Progenitor cell of endocrine pancreas (in vitro differentiated cells): ENCODE measurements at regions not wholly inside any gene's neighbourhood (a gene's known extent, or its start where the extent isn't known, plus 50 kb on each side); places are given as distances from the start of the nearest gene placed in this dataset.

ENCODE experiments used
- DNase-seq: peaks from one replicate; pipeline ENCODE4 v3.0.0; 2021; ENCODE audit warnings: low spot score; ENCODE audit not compliant: unreplicated experiment
- H3K27ac Mint-ChIP-seq: 2 replicates; pipeline ENCODE4 v1.8.0; 2021; ENCODE audit warnings: mild to moderate bottlenecking, moderate library complexity, mixed read lengths
- H3K27me3 Mint-ChIP-seq: 2 replicates; pipeline ENCODE4 v1.8.0; 2021; ENCODE audit warnings: mixed read lengths
- H3K36me3 Mint-ChIP-seq: 2 replicates; pipeline ENCODE4 v1.8.0; 2022; ENCODE audit warnings: mixed read lengths; ENCODE audit not compliant: insufficient read depth
- H3K4me1 Mint-ChIP-seq: 2 replicates; pipeline ENCODE4 v1.8.0; 2021; ENCODE audit warnings: low read depth, mixed read lengths
- H3K4me3 Mint-ChIP-seq: 2 replicates; pipeline ENCODE4 v1.8.0; 2021; ENCODE audit warnings: low read depth, mild to moderate bottlenecking, moderate library complexity, mixed read lengths
- H3K9me3 Mint-ChIP-seq: 2 replicates; pipeline ENCODE4 v1.8.0; 2021; ENCODE audit warnings: low read depth, mixed read lengths
- TF ChIP-seq, protein P1 (sequence below): fragments of 200-600 bp; sonication (generic); IDR thresholded peaks from one replicate; pipeline ENCODE4 v1.5.0; 2021; ENCODE audit warnings: antibody characterized with exemption, mild to moderate bottlenecking; ENCODE audit not compliant: unreplicated experiment

DNA sequence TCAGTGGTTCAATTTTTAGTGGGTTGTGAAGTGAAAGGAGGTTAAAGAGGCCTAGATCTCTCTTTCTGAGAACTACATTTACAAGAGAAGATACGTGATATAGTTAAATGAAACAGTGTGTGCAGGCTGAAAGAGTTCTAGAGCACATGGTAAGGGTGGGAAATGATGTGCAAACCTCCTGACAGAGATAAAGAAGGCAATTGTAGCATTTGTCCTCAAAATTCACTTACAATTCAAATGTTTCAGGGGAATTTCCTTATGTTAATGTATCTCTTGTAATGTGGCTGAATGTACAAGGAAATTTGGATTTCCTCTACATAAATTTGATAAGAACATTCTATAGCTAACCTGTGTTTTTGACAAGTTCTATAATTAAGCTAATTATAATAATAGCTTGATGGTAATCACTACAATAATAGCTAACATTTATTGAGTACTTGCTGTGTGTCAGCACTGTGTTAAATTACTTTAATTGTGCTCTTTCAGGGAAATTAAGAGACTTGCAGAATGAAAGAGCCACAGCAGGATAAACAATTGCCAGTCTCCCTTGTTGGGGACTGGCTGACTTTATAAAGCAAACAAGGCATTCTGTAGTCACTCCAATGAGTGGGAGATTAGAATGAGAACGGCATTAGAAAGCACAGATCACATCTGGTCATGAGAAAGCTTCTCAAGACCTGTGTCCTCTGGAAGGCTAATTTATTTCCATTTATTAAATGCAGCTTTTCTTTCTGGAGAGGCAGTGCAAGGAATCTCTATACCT lies 139.7 kb upstream of the TMEM72 start:
- Mint-ChIP-seq H3K27ac (no peak overlapping the region), H3K9me3 (no peaks in the 10 kb centered on the region), H3K4me1 (peaks cover 3% of the 10 kb centered on the region), H3K27me3 (peaks cover 7% of the 10 kb centered on the region), H3K36me3 (no peaks in the 10 kb centered on the region), H3K4me3 (no peak overlapping the region)
- TF ChIP-seq, protein P1, sequence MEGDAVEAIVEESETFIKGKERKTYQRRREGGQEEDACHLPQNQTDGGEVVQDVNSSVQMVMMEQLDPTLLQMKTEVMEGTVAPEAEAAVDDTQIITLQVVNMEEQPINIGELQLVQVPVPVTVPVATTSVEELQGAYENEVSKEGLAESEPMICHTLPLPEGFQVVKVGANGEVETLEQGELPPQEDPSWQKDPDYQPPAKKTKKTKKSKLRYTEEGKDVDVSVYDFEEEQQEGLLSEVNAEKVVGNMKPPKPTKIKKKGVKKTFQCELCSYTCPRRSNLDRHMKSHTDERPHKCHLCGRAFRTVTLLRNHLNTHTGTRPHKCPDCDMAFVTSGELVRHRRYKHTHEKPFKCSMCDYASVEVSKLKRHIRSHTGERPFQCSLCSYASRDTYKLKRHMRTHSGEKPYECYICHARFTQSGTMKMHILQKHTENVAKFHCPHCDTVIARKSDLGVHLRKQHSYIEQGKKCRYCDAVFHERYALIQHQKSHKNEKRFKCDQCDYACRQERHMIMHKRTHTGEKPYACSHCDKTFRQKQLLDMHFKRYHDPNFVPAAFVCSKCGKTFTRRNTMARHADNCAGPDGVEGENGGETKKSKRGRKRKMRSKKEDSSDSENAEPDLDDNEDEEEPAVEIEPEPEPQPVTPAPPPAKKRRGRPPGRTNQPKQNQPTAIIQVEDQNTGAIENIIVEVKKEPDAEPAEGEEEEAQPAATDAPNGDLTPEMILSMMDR, result no peak
- DNase-seq, result no peak

DNA sequence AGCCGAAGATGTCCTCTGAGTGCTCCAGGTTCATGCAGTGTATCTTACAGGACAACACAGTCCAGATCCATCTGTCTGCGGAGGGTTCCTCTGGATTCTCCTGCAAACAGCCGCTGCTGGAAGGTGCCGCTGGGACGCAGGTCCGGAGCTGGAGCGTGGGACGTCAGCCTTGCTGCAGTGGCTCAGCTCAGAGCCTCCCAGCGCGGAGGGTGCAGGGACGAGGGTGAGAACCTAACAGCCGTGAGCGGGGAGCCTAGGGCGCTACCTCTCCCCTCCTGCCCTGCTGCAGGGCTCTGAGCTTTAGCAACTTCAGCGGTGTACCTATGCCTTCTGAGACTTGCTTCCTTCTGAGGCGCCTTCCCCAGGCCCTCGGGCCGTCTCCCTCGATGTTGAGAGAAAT lies 137.6 kb upstream of the TMEM72 start:
- no peaks in the 10 kb centered on the region for H3K36me3 Mint-ChIP-seq

GRCh38 chr10:44774676-44775401 lies 136.3 kb upstream of the TMEM72 start:
- no peaks in the 10 kb centered on the region for H3K36me3 Mint-ChIP-seq
- DNase-seq, result no peak
- peaks cover 8% of the 10 kb centered on the region for H3K27me3 Mint-ChIP-seq
- no peak overlapping the region for H3K4me3 Mint-ChIP-seq
- TF ChIP-seq, protein P1, result no peak
- peaks cover 2% of the 10 kb centered on the region for H3K4me1 Mint-ChIP-seq
- H3K27ac Mint-ChIP-seq, result no peak overlapping the region
- no peaks in the 10 kb centered on the region for H3K9me3 Mint-ChIP-seq

More for the DNA sequence above, 137.6 kb upstream of the TMEM72 start:
- H3K4me1 Mint-ChIP-seq, result peaks cover 3% of the 10 kb centered on the region
- no peak overlapping the region for H3K27ac Mint-ChIP-seq
- H3K9me3 Mint-ChIP-seq, result no peaks in the 10 kb centered on the region
- H3K4me3 Mint-ChIP-seq, result no peak overlapping the region
- H3K27me3 Mint-ChIP-seq, result peaks cover 6% of the 10 kb centered on the region
- DNase-seq, result no peak
- TF ChIP-seq, protein P1, result no peak

GRCh38 chr10:44775402-44775741 lies 135.8 kb upstream of the TMEM72 start:
- H3K4me1 Mint-ChIP-seq, result peaks cover 2% of the 10 kb centered on the region
- no peaks in the 10 kb centered on the region for H3K36me3 Mint-ChIP-seq
- H3K27me3 Mint-ChIP-seq, result peaks cover 9% of the 10 kb centered on the region
- H3K4me3 Mint-ChIP-seq, result no peak overlapping the region
- no peaks in the 10 kb centered on the region for H3K9me3 Mint-ChIP-seq
- no peak overlapping the region for H3K27ac Mint-ChIP-seq
- TF ChIP-seq, protein P1, result no peak
- DNase-seq, result no peak

- Mint-ChIP-seq H3K4me3 (no peak overlapping the region), H3K27ac (no peak overlapping the region), H3K36me3 (no peaks in the 10 kb centered on the region), H3K9me3 (no peaks in the 10 kb centered on the region), H3K27me3 (peaks cover 9% of the 10 kb centered on the region), H3K4me1 (peaks cover 2% of the 10 kb centered on the region)
- no peak for DNase-seq
- TF ChIP-seq, protein P1, result no peak
These were observed 135.0 kb upstream of the TMEM72 start for GRCh38 chr10:44776181-44776580.
